Hepatocyte (in vitro differentiated cells): ENCODE measurements at regions not wholly inside any gene's neighbourhood (a gene's known extent, or its start where the extent isn't known, plus 50 kb on each side); places are given as distances from the start of the nearest gene placed in this dataset.
"Not testable (repeated sequence)": the region's sequence is repeated elsewhere in the genome, so short reads cannot be mapped to it uniquely, and the experiment has no call there.

Experiments used
- DNase-seq: peaks from one replicate; pipeline ENCODE4 v3.0.0-alpha.2; 2016; ENCODE audit warnings: low spot score
- H2AFZ ChIP-seq: fragments of 200-600 bp; sonication (generic); 2 replicates; pipeline ENCODE4 v1.6.0; 2016; ENCODE audit warnings: antibody characterized with exemption, mild to moderate bottlenecking
- H3K27ac ChIP-seq: fragments of 200-600 bp; sonication (generic); 2 replicates; pipeline ENCODE4 v1.5.1; 2016; ENCODE audit warnings: mild to moderate bottlenecking
- H3K27me3 ChIP-seq: fragments of 200-600 bp; sonication (generic); 2 replicates; pipeline ENCODE4 v1.6.1; 2016
- H3K36me3 ChIP-seq: fragments of 200-600 bp; sonication (generic); replicated peaks from 2 replicates; pipeline ENCODE4 v1.5.1; 2016; ENCODE audit warnings: low read depth; ENCODE audit not compliant: insufficient read depth
- H3K4me1 ChIP-seq: fragments of 200-600 bp; sonication (generic); 2 replicates; pipeline ENCODE4 v1.5.1; 2016; ENCODE audit warnings: mild to moderate bottlenecking, moderate library complexity; ENCODE audit not compliant: insufficient read depth
- H3K4me2 ChIP-seq: fragments of 200-600 bp; sonication (generic); 2 replicates; pipeline ENCODE4 v1.6.0; 2016
- H3K4me3 ChIP-seq: fragments of 200-600 bp; sonication (generic); 2 replicates; pipeline ENCODE4 v1.5.1; 2016; ENCODE audit warnings: mild to moderate bottlenecking
- H3K79me2 ChIP-seq: fragments of 200-600 bp; sonication (generic); 2 replicates; pipeline ENCODE4 v1.6.0; 2017; ENCODE audit warnings: mild to moderate bottlenecking
- H3K9me2 ChIP-seq: fragments of 200-600 bp; sonication (generic); replicated peaks from 2 replicates; pipeline ENCODE4 v1.6.0; 2017; ENCODE audit warnings: mild to moderate bottlenecking; ENCODE audit not compliant: insufficient read depth
- H3K9me3 ChIP-seq: fragments of 200-600 bp; sonication (generic); 2 replicates; pipeline ENCODE4 v1.5.1; 2016; ENCODE audit warnings: low read depth, mild to moderate bottlenecking
- H4K20me1 ChIP-seq: fragments of 200-600 bp; sonication (generic); 2 replicates; pipeline ENCODE4 v1.6.0; 2016; ENCODE audit warnings: mild to moderate bottlenecking; ENCODE audit not compliant: insufficient read depth, poor library complexity, severe bottlenecking
- CTCF ChIP-seq: fragments of 200-600 bp; sonication (generic); IDR thresholded peaks from 2 replicates; pipeline ENCODE4 v1.5.1; 2016; ENCODE audit warnings: antibody characterized with exemption, mild to moderate bottlenecking; ENCODE audit not compliant: poor library complexity
- EZH2 ChIP-seq: fragments of 200-600 bp; sonication (generic); IDR thresholded peaks from 2 replicates; pipeline ENCODE4 v1.6.1; 2016; ENCODE audit warnings: antibody characterized with exemption, mild to moderate bottlenecking, borderline replicate concordance
- EZH2phosphoT487 ChIP-seq: fragments of 200-600 bp; sonication (generic); IDR thresholded peaks from one replicate; pipeline ENCODE4 v1.6.1; 2018; ENCODE audit warnings: antibody characterized with exemption, mild to moderate bottlenecking, low read depth, moderate library complexity; ENCODE audit not compliant: unreplicated experiment, severe bottlenecking
- WGBS: methylation state at CpG from one replicate; pipeline ENCODE4 v1.1.6; 2016; ENCODE audit warnings: low lambda C conversion rate; ENCODE audit errors: missing lambda C conversion rate; 5-methylcytosine and 5-hydroxymethylcytosine counted together

GRCh38 chr2:61619561-61619960 is 81.4 kb upstream of the XPO1 start:
- Histone ChIP-seq H3K9me2 (no peaks in the 10 kb centered on the region), H3K79me2 (no peaks in the 10 kb centered on the region), H3K4me1 (peaks cover 5% of the 10 kb centered on the region), H3K27me3 (no peaks in the 10 kb centered on the region), H2AFZ (no peak overlapping the region), H3K27ac (no peak overlapping the region), H3K4me2 (no peak overlapping the region), H4K20me1 (no peaks in the 10 kb centered on the region), H3K36me3 (no peaks in the 10 kb centered on the region), H3K4me3 (no peak overlapping the region), H3K9me3 (no peaks in the 10 kb centered on the region)
- TF ChIP-seq EZH2: no peak
- TF ChIP-seq EZH2phosphoT487: no peak
- TF ChIP-seq CTCF: no peak
- DNase-seq: no peak
- 88% methylated on average over 5 of the region's 5 CpGs for WGBS

- Histone ChIP-seq H3K4me3 (no peak overlapping the region), H3K27ac (no peak overlapping the region), H3K4me2 (no peak overlapping the region), H2AFZ (no peak overlapping the region), H3K36me3 (no peaks in the 10 kb centered on the region), H3K9me2 (no peaks in the 10 kb centered on the region), H3K9me3 (no peaks in the 10 kb centered on the region), H4K20me1 (no peaks in the 10 kb centered on the region), H3K4me1 (peaks cover 5% of the 10 kb centered on the region), H3K79me2 (no peaks in the 10 kb centered on the region), H3K27me3 (no peaks in the 10 kb centered on the region)
- WGBS: 91% methylated on average over 2 of the region's 2 CpGs
- TF ChIP-seq EZH2 (no peak), EZH2phosphoT487 (no peak), CTCF (no peak)
- DNase-seq: no peak
These were observed 79.5 kb upstream of the XPO1 start for GRCh38 chr2:61617610-61618009.

- H3K4me2 ChIP-seq: no peak overlapping the region
- no peak overlapping the region for H3K4me3 ChIP-seq
- H3K27me3 ChIP-seq: no peaks in the 10 kb centered on the region
- no peaks in the 10 kb centered on the region for H3K4me1 ChIP-seq
- TF ChIP-seq EZH2 (no peak), CTCF (no peak), EZH2phosphoT487 (no peak)
- H3K79me2 ChIP-seq: no peaks in the 10 kb centered on the region
- no peaks in the 10 kb centered on the region for H4K20me1 ChIP-seq
- no peaks in the 10 kb centered on the region for H3K9me3 ChIP-seq
- no peak overlapping the region for H2AFZ ChIP-seq
- no peaks in the 10 kb centered on the region for H3K9me2 ChIP-seq
- DNase-seq: no peak
- H3K27ac ChIP-seq: no peak overlapping the region
- no peaks in the 10 kb centered on the region for H3K36me3 ChIP-seq
- 92% methylated on average over 3 of the region's 3 CpGs for WGBS
These were observed 67.1 kb upstream of the XPO1 start for GRCh38 chr2:61605245-61605644.

- no peaks in the 10 kb centered on the region for H3K9me3 ChIP-seq
- H3K36me3 ChIP-seq: no peaks in the 10 kb centered on the region
- no peaks in the 10 kb centered on the region for H3K79me2 ChIP-seq
- no peaks in the 10 kb centered on the region for H3K27me3 ChIP-seq
- no peak overlapping the region for H2AFZ ChIP-seq
- no peak overlapping the region for H3K4me3 ChIP-seq
- no peak overlapping the region for H3K27ac ChIP-seq
- no peaks in the 10 kb centered on the region for H3K9me2 ChIP-seq
- no peaks in the 10 kb centered on the region for H3K4me1 ChIP-seq
- no peak for DNase-seq
- no peaks in the 10 kb centered on the region for H4K20me1 ChIP-seq
- no peak overlapping the region for H3K4me2 ChIP-seq
- TF ChIP-seq EZH2phosphoT487: no peak
- no peak for TF ChIP-seq CTCF
- TF ChIP-seq EZH2: no peak
- WGBS: 86% methylated on average over 2 of the region's 2 CpGs
These were observed 66.3 kb upstream of the XPO1 start for GRCh38 chr2:61604433-61604832.

- not testable (repeated sequence) for H2AFZ ChIP-seq, H3K4me2 ChIP-seq, DNase-seq, H3K27ac ChIP-seq, H3K9me2 ChIP-seq, H3K27me3 ChIP-seq, H3K36me3 ChIP-seq, H3K4me1 ChIP-seq, H4K20me1 ChIP-seq, H3K4me3 ChIP-seq, H3K9me3 ChIP-seq, H3K79me2 ChIP-seq
- WGBS: 96% methylated on average over 7 of the region's 7 CpGs
These were observed 60.5 kb upstream of the XPO1 start for GRCh38 chr2:61598515-61599156.
